Osteocyte (in vitro differentiated cells): ENCODE measurements at regions not wholly inside any gene's neighbourhood (a gene's known extent, or its start where the extent isn't known, plus 50 kb on each side); places are given as distances from the start of the nearest gene placed in this dataset.

Source experiments
- DNase-seq: peaks from one replicate; pipeline ENCODE4 v3.0.0; 2021; ENCODE audit warnings: mixed read lengths; ENCODE audit not compliant: unreplicated experiment; ENCODE audit errors: extremely low spot score
- H3K27ac Mint-ChIP-seq: one replicate; pipeline ENCODE4 v1.8.0; 2021; ENCODE audit warnings: mild to moderate bottlenecking, mixed read lengths; ENCODE audit not compliant: unreplicated experiment
- H3K27me3 Mint-ChIP-seq: one replicate; pipeline ENCODE4 v1.8.0; 2021; ENCODE audit warnings: mixed read lengths; ENCODE audit not compliant: unreplicated experiment
- H3K36me3 Mint-ChIP-seq: one replicate; pipeline ENCODE4 v1.8.0; 2021; ENCODE audit warnings: mixed read lengths; ENCODE audit not compliant: unreplicated experiment
- H3K4me1 Mint-ChIP-seq: one replicate; pipeline ENCODE4 v1.8.0; 2021; ENCODE audit warnings: mixed read lengths; ENCODE audit not compliant: unreplicated experiment
- H3K4me3 Mint-ChIP-seq: one replicate; pipeline ENCODE4 v1.8.0; 2021; ENCODE audit warnings: mild to moderate bottlenecking, moderate library complexity, mixed read lengths; ENCODE audit not compliant: unreplicated experiment
- H3K9me3 Mint-ChIP-seq: one replicate; pipeline ENCODE4 v1.8.0; 2021; ENCODE audit warnings: mixed read lengths; ENCODE audit not compliant: unreplicated experiment
- TF ChIP-seq, protein P1 (sequence below): fragments of 200-600 bp; sonication (generic); IDR thresholded peaks from 2 replicates; pipeline ENCODE4 v1.5.0; 2021; ENCODE audit warnings: antibody characterized with exemption, mild to moderate bottlenecking, moderate library complexity

DNA sequence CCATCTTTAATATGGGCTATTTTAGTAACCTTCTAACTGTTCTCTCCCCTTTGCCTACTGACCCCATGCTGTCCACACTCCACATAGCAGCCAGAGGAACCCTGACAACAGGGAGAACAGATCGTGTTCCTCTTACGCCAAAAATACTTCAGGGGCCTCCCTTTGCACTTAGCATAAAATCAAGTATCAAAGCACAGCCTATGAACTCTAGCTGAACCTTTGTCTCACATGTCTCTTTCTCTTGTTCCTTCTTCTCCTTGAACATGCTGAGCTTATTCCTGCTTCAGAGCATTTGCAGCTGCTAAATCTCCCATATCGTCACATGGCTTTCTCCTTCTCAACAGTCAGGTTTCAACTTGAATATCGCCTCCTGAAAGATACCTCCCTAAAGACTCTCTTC lies 698.8 kb upstream of the C9orf72 start:
- Mint-ChIP-seq H3K4me1 (no peaks in the 10 kb centered on the region), H3K27me3 (no peaks in the 10 kb centered on the region), H3K36me3 (no peaks in the 10 kb centered on the region), H3K9me3 (peaks cover 21% of the 10 kb centered on the region), H3K27ac (no peak overlapping the region), H3K4me3 (no peak overlapping the region)
- TF ChIP-seq, protein P1, sequence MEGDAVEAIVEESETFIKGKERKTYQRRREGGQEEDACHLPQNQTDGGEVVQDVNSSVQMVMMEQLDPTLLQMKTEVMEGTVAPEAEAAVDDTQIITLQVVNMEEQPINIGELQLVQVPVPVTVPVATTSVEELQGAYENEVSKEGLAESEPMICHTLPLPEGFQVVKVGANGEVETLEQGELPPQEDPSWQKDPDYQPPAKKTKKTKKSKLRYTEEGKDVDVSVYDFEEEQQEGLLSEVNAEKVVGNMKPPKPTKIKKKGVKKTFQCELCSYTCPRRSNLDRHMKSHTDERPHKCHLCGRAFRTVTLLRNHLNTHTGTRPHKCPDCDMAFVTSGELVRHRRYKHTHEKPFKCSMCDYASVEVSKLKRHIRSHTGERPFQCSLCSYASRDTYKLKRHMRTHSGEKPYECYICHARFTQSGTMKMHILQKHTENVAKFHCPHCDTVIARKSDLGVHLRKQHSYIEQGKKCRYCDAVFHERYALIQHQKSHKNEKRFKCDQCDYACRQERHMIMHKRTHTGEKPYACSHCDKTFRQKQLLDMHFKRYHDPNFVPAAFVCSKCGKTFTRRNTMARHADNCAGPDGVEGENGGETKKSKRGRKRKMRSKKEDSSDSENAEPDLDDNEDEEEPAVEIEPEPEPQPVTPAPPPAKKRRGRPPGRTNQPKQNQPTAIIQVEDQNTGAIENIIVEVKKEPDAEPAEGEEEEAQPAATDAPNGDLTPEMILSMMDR: no peak
- no peak for DNase-seq

DNA sequence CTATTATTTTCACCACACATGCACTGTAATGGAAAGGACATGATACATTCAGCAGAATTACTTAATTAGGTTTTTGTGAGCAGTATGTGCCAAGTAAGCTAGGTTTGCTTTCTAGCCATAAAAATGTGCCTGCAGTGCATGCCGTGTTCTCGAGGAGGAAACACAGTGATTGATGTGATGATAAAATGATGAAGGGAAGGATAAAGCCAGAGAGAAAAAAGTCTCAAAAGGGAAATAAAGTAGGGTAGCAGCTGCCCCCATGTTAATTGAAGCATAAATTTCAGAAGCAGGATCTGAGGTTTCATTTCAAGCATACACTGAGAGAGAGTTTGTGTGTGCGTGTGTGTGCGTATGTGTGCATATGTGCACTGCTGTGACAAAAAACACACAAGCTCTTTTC lies 714.2 kb upstream of the C9orf72 start:
- no peak overlapping the region for H3K4me3 Mint-ChIP-seq
- no peaks in the 10 kb centered on the region for H3K27me3 Mint-ChIP-seq
- no peak overlapping the region for H3K27ac Mint-ChIP-seq
- no peaks in the 10 kb centered on the region for H3K4me1 Mint-ChIP-seq
- H3K36me3 Mint-ChIP-seq: no peaks in the 10 kb centered on the region
- DNase-seq: no peak
- TF ChIP-seq, protein P1: no peak
- peaks cover 19% of the 10 kb centered on the region for H3K9me3 Mint-ChIP-seq

DNA sequence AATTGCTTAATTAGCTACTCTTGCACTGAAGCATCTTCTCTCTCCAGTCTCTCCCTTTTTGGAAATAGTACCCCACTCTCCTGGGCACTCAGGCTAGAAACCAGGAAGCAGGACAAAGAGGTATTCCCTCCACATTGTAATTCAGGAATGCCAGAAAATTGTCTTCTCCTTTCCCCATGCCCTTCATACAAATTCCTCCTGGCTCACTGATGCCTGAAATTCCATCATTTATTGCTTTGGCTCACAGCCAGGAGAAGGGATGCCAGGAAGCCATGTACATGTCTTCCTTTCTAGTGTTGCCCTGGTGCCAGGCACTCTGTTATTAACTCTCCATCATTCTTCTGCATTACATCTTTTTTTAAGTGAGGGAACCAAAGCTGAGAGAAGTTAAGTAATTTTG lies 716.5 kb upstream of the C9orf72 start:
- DNase-seq: no peak
- Mint-ChIP-seq H3K9me3 (peaks cover 29% of the 10 kb centered on the region), H3K27me3 (no peaks in the 10 kb centered on the region), H3K36me3 (no peaks in the 10 kb centered on the region), H3K4me3 (no peak overlapping the region), H3K4me1 (no peaks in the 10 kb centered on the region), H3K27ac (no peak overlapping the region)
- TF ChIP-seq, protein P1: no peak

DNA sequence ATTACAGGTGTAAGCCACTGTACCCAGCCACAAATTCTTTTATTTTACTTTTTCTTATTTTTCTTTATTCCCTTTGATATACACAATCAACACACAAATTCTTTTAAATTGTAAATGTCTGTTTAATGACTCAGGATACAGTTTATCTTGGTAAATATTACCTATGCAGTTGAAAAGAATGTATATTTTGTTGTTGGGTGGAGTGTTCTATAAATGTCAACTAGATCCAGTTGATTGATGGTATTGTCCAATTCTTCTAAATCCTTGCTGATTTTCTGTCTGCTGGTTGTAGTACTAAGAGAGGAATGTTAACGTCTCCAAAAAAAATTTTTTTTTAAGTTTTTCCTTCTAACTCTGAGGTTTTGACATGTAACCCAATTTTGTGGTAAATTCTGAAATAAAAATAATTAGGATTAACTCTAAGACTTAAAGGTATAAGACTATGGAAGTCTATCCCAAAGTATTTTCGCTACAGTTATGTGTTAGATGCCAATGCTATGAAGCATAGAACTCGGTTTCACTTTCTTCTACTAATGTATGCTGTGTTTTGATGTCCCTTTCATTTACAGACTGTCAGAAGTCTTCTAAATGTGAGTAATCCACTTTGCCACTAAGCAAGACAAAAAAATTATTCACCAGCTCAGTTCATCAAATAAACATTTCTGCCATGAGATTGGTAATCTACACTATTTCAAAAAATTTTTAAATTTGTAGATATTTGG lies 720.2 kb upstream of the C9orf72 start:
- no peaks in the 10 kb centered on the region for H3K4me1 Mint-ChIP-seq

DNA sequence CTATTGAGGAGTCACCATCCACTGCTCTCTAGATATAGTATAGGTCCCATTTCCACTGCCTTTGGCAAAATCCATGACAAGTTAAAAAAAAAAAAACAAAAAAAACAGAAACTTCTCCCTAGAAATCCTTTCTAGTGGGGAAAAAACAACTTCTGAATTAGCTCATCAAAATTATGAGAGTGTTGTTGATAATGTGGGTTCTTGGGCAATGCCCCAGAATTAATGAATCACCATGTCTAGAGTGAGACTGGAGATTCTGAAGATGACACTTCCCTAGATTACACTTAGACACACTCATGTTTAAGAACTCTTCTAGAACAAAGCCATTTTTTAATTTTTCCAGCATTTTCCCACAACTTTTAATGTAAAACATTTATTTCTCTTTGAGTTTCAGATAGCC lies 728.0 kb upstream of the C9orf72 start:
- H3K9me3 Mint-ChIP-seq: peaks cover 7% of the 10 kb centered on the region

More for the DNA sequence above, 720.2 kb upstream of the C9orf72 start:
- TF ChIP-seq, protein P1: no peak
- Mint-ChIP-seq H3K4me3 (no peak overlapping the region), H3K9me3 (peaks cover 24% of the 10 kb centered on the region), H3K36me3 (no peaks in the 10 kb centered on the region), H3K27ac (no peak overlapping the region), H3K27me3 (no peaks in the 10 kb centered on the region)
- DNase-seq: no peak

More for the DNA sequence above, 728.0 kb upstream of the C9orf72 start:
- DNase-seq: no peak
- no peaks in the 10 kb centered on the region for H3K4me1 Mint-ChIP-seq
- TF ChIP-seq, protein P1: no peak
- H3K27me3 Mint-ChIP-seq: no peaks in the 10 kb centered on the region
- H3K27ac Mint-ChIP-seq: no peak overlapping the region
- no peaks in the 10 kb centered on the region for H3K36me3 Mint-ChIP-seq
- no peak overlapping the region for H3K4me3 Mint-ChIP-seq
